Kidney glomerular epithelial cell (primary cell): ENCODE measurements at regions not wholly inside any gene's neighbourhood (a gene's known extent, or its start where the extent isn't known, plus 50 kb on each side); places are given as distances from the start of the nearest gene placed in this dataset.

ENCODE experiments used
- DNase-seq: peaks from one replicate; lab custom pipeline; 2025; lab: John Stamatoyannopoulos, UW

GRCh38 chr9:18074041-18074440, 399.9 kb upstream of the ADAMTSL1 start:
- no peak for DNase-seq

- no peak for DNase-seq
These were observed 398.6 kb upstream of the ADAMTSL1 start for GRCh38 chr9:18075253-18075952.

GRCh38 chr9:18077941-18078678, 395.8 kb upstream of the ADAMTSL1 start:
- DNase-seq: no peak

GRCh38 chr9:18092138-18092537, 381.8 kb upstream of the ADAMTSL1 start:
- DNase-seq: no peak

GRCh38 chr9:18106006-18106560, 367.9 kb upstream of the ADAMTSL1 start:
- DNase-seq: no peak

- no peak for DNase-seq
These were observed 364.3 kb upstream of the ADAMTSL1 start for GRCh38 chr9:18109675-18110074.

GRCh38 chr9:18111146-18111545, 362.8 kb upstream of the ADAMTSL1 start:
- DNase-seq: no peak

- DNase-seq: no peak
These were observed 359.1 kb upstream of the ADAMTSL1 start for GRCh38 chr9:18114559-18115475.

GRCh38 chr9:18118268-18118667, 355.7 kb upstream of the ADAMTSL1 start:
- DNase-seq: no peak

- no peak for DNase-seq
These were observed 351.8 kb upstream of the ADAMTSL1 start for GRCh38 chr9:18122171-18122570.

GRCh38 chr9:18124760-18125159, 349.2 kb upstream of the ADAMTSL1 start:
- peak; percentile 25 for DNase-seq

- no peak for DNase-seq
These were observed 347.0 kb upstream of the ADAMTSL1 start for GRCh38 chr9:18126831-18127498.

GRCh38 chr9:18127499-18127875, 346.5 kb upstream of the ADAMTSL1 start:
- DNase-seq: no peak

- no peak for DNase-seq
These were observed 344.1 kb upstream of the ADAMTSL1 start for GRCh38 chr9:18129809-18130334.

- DNase-seq: no peak
These were observed 337.5 kb upstream of the ADAMTSL1 start for GRCh38 chr9:18136354-18136994.

GRCh38 chr9:18137815-18138214, 336.1 kb upstream of the ADAMTSL1 start:
- no peak for DNase-seq

- no peak for DNase-seq
These were observed 335.3 kb upstream of the ADAMTSL1 start for GRCh38 chr9:18138656-18139055.

- no peak for DNase-seq
These were observed 332.3 kb upstream of the ADAMTSL1 start for GRCh38 chr9:18141681-18142080.

GRCh38 chr9:18143073-18143745, 330.7 kb upstream of the ADAMTSL1 start:
- DNase-seq: no peak

GRCh38 chr9:18146329-18146728, 327.6 kb upstream of the ADAMTSL1 start:
- DNase-seq: no peak
